ENCODE measurements at regions not wholly inside any gene's neighbourhood (a gene's known extent, or its start where the extent isn't known, plus 50 kb on each side); places are given as distances from the start of the nearest gene placed in this dataset.
A peak's percentile ranks its signal among the peaks of the same experiment; 100 is the strongest.

DNA sequence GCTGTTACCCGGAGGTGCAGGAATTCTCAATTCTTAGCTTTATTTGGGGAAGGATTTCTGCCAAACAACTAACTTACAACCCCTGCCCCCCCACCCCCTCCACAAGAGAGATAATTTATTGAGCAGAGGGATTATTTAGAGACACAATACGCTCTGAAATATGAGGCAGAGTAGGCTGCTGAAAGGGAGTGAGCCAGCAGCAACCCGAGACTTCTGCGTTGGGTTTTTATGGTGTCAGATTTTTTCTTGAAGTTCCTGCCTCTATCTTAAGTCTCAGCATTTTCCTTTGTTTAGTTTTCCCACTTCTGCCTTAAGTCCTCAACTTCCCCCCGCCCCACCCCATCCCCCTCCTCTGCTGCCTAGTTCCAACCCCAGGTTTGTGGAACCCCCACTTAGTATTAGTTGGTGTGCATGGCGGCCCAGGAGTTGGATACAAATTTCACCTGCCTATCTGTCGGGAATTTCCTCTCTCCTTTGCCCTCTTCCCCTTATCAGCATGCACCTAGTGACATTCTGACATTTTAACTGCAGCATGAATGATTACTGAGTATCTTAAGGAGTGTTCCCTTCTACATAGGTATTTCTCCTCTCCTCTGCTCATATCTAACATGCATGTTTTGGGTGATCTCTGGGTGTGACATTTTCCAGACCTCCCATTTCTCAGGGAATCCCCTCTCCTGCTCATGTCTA, 1635.9 kb upstream of the LRRTM1 start:
- Histone ChIP-seq H3K27me3 (no peaks in the 10 kb centered on the region), H3K36me3 (replicated peaks in 1 of 2; ENCODE audit: insufficient read depth in 1 of 2, low read depth in 2 of 2) (no peaks in the 10 kb centered on the region), H3K4me1 (no peaks in the 10 kb centered on the region), H3K27ac (no peak overlapping the region), H3K9me3 (no peaks in the 10 kb centered on the region), H3K4me3 (no peak overlapping the region)
- 71 to 75% methylated on average over 7 of the region's 7 CpGs for WGBS, 2 donors
- DNase-seq = no peak
- TF ChIP-seq, protein P1, sequence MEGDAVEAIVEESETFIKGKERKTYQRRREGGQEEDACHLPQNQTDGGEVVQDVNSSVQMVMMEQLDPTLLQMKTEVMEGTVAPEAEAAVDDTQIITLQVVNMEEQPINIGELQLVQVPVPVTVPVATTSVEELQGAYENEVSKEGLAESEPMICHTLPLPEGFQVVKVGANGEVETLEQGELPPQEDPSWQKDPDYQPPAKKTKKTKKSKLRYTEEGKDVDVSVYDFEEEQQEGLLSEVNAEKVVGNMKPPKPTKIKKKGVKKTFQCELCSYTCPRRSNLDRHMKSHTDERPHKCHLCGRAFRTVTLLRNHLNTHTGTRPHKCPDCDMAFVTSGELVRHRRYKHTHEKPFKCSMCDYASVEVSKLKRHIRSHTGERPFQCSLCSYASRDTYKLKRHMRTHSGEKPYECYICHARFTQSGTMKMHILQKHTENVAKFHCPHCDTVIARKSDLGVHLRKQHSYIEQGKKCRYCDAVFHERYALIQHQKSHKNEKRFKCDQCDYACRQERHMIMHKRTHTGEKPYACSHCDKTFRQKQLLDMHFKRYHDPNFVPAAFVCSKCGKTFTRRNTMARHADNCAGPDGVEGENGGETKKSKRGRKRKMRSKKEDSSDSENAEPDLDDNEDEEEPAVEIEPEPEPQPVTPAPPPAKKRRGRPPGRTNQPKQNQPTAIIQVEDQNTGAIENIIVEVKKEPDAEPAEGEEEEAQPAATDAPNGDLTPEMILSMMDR (IDR thresholded peaks at IDR 0.05) = no peak
- no peak for TF ChIP-seq POLR2A (IDR thresholded peaks at IDR 0.05)
- ATAC-seq = no peak
- intact Hi-C loops (cut with DNase I) = no loop called here

DNA sequence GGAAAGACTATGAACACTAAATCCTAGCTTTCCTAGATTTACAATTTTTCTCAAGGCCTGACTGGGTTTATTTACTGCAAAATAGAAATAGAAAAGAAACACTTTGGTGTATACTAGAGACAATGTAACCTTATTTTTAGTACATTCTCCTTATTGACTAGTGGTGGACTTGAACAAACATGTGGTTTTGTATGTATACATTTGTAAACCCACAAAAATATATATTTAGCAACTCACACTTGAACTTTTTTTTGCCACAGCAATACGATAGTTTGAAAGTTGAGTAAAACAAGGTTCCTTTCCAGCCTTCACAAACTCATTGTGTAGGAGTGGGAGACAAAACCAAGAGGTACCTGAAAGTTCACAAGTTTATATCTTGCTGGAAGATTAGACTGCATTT, 1633.4 kb upstream of the LRRTM1 start:
- H3K4me1 ChIP-seq = no peaks in the 10 kb centered on the region
- no peak for TF ChIP-seq POLR2A (IDR thresholded peaks at IDR 0.05)
- TF ChIP-seq, protein P1 (IDR thresholded peaks at IDR 0.05) = no peak
- H3K9me3 ChIP-seq = no peaks in the 10 kb centered on the region
- no peak for ATAC-seq
- no peak overlapping the region for H3K4me3 ChIP-seq
- intact Hi-C loops (cut with DNase I) = no loop called here
- H3K36me3 ChIP-seq (replicated peaks in 1 of 2; ENCODE audit: insufficient read depth in 1 of 2, low read depth in 2 of 2) = no peaks in the 10 kb centered on the region
- no peak for DNase-seq
- whole genome bisulfite sequencing, 2 donors = 45 to 67% methylated on average over 1 of the region's 1 CpG
- no peak overlapping the region for H3K27ac ChIP-seq
- no peaks in the 10 kb centered on the region for H3K27me3 ChIP-seq

DNA sequence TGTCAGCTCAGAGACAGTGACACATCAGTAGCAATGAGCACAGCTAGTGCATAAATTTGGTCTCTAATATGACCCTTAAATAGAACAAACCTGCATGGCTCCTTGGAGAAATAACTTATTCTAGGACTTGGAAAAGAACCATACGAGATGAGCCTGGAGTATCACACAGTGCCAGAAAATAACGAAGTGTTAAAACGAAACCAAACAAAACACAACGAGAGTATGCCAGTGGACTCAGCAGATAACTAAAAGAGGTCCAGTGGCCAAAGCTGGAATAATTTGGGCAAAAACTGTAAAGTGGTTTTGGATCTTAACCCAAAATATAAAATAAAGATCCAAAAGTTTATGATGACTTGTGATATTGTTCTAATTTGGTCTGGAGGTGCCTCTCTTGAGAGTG, 1599.0 kb upstream of the LRRTM1 start:
- ATAC-seq (no peak), DNase-seq (no peak)
- intact Hi-C loops (cut with DNase I) = no loop called here
- Histone ChIP-seq H3K27me3 (no peaks in the 10 kb centered on the region), H3K36me3 (replicated peaks in 1 of 2; ENCODE audit: insufficient read depth in 1 of 2, low read depth in 2 of 2) (no peaks in the 10 kb centered on the region), H3K9me3 (no peaks in the 10 kb centered on the region), H3K4me1 (no peaks in the 10 kb centered on the region), H3K27ac (no peak overlapping the region), H3K4me3 (no peak overlapping the region)
- TF ChIP-seq, protein P1 (IDR thresholded peaks at IDR 0.05) = no peak
- no peak for TF ChIP-seq POLR2A (IDR thresholded peaks at IDR 0.05)
- WGBS, 2 donors = 71 to 76% methylated on average over 4 of the region's 4 CpGs

DNA sequence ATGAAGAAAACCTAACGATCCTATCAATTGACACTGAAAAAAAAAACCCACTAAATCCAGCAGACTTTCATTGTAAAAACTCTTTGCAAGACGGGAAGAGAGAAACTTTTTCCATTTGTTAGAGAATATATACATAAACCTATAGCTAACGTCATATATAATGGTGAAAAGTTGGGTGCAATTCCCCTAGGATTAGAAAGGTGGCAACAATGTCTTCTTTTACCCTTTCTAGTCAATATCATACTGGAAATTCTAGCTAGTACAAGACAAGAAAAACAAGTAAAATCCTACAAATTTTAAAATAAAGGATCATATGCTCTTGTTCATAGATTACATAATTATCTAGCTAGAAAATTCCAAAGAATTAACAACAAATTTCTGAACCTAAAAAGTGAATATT, 1596.5 kb upstream of the LRRTM1 start:
- 30 to 31% methylated on average over 3 of the region's 3 CpGs for WGBS, 2 donors
- ATAC-seq (no peak), DNase-seq (no peak)
- Histone ChIP-seq H3K4me3 (no peak overlapping the region), H3K9me3 (no peaks in the 10 kb centered on the region), H3K4me1 (no peaks in the 10 kb centered on the region), H3K27me3 (no peaks in the 10 kb centered on the region), H3K27ac (no peak overlapping the region), H3K36me3 (replicated peaks in 1 of 2; ENCODE audit: insufficient read depth in 1 of 2, low read depth in 2 of 2) (no peaks in the 10 kb centered on the region)
- TF ChIP-seq, protein P1 (IDR thresholded peaks at IDR 0.05) = peak in 6 of 7 experiments; percentile 18 to 37 (median 28)
- no peak for TF ChIP-seq POLR2A (IDR thresholded peaks at IDR 0.05)
- intact Hi-C loops (cut with DNase I) = no loop called here

DNA sequence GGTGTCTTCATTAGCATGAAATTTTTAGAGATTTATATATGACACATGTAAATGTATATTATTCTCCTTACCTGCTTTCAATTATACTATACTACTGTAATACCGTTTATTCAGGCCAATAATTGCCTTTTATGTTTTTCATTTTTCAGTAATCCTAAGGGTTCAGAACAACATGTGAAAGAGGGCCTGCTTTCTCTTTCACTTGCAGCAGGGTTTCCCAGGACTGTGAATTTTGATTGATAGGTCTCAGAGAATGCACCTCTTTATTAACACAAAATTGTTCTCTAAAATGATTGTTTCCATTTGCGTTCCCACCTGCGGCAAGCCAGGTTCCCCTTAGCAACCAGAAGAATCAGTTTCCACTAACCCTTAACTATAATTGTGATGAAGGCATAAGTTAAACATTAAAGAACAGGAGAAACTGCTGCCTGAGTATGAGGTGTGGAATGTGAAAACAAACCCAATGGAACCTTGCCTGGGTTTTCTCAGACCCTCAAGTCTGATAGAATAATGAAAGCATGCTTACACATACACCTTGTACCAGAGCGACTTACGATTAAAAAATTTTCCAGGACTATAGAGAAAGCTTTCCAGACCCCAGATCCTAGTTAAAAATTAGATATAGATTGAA, 1591.2 kb upstream of the LRRTM1 start:
- no peaks in the 10 kb centered on the region for H3K36me3 ChIP-seq (replicated peaks in 1 of 2; ENCODE audit: insufficient read depth in 1 of 2, low read depth in 2 of 2)
- intact Hi-C loops (cut with DNase I) = no loop called here
- H3K27me3 ChIP-seq = no peaks in the 10 kb centered on the region
- peak; percentile 65 for ATAC-seq
- H3K4me1 ChIP-seq = no peaks in the 10 kb centered on the region
- no peaks in the 10 kb centered on the region for H3K9me3 ChIP-seq
- WGBS, 2 donors = 21 to 24% methylated on average over 5 of the region's 5 CpGs
- no peak overlapping the region for H3K4me3 ChIP-seq
- no peak for DNase-seq
- H3K27ac ChIP-seq = peak overlapping the region in 3 of 4 donors; percentile 45 to 66 (median 53)
- TF ChIP-seq, protein P1 (IDR thresholded peaks at IDR 0.05) = no peak
- no peak for TF ChIP-seq POLR2A (IDR thresholded peaks at IDR 0.05)

Measured in body of pancreas (tissue), 4 donors.